HG02870 (cell line): ENCODE measurements at regions not wholly inside any gene's neighbourhood (a gene's known extent, or its start where the extent isn't known, plus 50 kb on each side); places are given as distances from the start of the nearest gene placed in this dataset.
"Not testable (repeated sequence)": the region's sequence is repeated elsewhere in the genome, so short reads cannot be mapped to it uniquely, and the experiment has no call there.

Experiments used
- ATAC-seq: cut with Tn5 transposase; IDR thresholded peaks from one replicate; pipeline ENCODE4 v1.9.1; 2021; ENCODE audit warnings: mild to moderate bottlenecking, moderate library complexity; ENCODE audit not compliant: unreplicated experiment

DNA sequence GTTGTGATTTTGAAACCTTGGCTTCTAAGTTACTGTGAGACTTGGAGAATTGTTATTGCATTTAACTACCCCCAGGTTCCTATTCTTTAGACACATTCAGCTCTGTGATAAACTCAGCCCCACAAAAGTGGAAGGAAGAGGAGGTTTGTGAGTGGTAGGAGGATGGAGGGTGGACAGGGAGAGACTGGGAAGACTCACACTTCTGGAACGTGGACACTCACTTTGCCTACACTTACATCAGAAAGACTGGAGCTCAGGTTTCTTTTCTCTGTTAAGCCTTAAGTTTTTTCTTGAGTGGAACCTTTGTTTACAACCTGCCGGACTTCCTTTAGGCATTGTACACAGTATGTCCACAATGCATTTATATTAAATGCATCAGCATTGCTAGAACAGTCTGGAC, 99.0 kb downstream of the AREG start:
- ATAC-seq, result no peak

GRCh38 chr4:74544655-74545361, 99.9 kb downstream of the AREG start:
- ATAC-seq, result no peak

- ATAC-seq, result no peak
These were observed 100.5 kb downstream of the AREG start for GRCh38 chr4:74545448-74545847.

- ATAC-seq, result no peak
These were observed 101.1 kb downstream of the AREG start for GRCh38 chr4:74546057-74546456.

DNA sequence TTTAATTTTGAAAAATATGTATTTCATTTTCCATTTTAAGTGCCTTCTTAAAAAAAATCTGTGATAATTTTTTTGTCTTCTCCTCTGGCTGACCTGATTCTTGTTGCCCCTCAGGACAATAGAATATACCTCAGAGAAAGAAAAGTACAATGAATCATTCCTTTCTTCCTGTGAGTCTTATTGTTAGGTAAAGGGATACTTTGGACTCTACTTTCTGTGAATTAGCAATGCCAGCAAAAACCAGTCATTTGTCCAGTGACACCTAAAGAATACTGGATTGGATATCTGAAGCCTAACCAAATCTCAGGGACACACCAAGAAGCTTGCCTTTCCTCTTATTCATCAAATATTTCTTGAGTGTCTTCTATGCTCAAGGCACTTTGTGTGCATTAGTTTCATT, 102.1 kb downstream of the AREG start:
- no peak for ATAC-seq

DNA sequence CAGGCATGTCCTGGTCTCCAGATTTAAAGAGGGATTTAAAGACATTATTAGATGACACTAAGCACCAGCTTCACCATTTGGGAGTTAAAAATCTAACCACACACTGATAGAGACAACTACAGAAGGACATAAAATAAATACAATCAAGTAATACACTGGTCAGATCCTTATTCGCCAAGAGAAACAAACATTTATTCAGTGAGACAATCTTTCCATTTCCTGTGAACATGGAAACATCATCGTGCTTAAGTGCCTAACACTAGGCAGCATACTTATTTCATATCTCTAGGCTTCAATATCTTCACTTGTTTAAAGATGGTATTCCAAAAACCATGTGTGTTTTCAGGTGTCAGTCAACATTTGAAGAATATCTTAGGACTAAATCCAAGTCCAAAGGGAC, 103.6 kb downstream of the AREG start:
- no peak for ATAC-seq

DNA sequence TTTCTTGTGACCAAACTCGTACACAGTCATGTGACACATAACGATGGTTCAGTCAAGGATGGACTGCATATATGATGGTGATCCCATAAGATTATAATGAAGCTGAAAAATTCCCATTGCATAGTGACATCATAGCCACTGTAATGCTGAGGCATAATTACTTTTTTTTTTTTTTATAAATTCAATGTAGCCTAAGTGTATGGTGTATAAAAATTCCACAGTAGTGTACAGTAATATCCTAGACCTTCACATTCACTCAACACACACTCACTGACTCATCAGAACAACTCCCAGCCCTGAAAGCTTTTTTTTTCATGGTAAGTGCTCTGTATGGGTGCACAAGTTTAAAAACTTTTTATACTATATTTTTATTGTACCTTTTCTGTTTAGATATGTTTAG, 105.0 kb downstream of the AREG start:
- ATAC-seq, result no peak

DNA sequence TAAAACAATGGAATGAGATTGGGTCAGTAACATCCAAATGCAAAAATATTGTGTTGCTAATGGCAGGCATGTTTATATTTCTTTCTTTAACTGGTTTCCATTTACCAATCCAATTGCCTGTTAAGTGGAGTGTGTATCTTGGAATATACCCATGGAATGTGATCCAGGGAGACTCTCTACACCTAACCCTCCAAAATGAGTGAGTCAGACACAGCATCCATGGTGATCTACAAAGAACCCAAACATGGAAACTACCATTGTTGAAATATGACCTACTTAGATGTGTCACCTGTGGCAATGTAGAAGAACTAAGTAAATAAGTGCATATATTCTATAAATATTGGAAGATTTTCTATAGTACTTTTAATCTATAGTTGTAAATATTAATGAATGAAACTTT, 110.3 kb downstream of the AREG start:
- no peak for ATAC-seq

DNA sequence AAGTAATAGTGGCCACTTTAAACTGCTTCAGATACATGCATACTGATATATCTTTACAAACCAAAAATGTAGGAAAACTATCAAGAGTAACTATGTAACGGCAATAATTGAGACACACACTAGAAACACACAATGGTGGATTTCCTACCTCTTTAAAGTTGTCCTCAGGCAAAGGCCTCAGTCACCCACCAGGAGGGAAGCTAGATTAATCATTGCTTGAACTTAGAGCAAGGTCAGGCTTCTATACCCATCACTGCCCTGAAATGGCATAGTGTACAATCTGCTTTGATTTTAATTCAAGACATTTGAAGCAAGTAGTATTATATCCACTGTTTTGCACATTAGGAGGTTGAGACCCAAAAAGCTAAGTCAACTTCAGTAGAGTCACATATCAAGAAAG, 110.9 kb downstream of the AREG start:
- ATAC-seq, result no peak

GRCh38 chr4:74559853-74560252, 114.9 kb downstream of the AREG start:
- no peak for ATAC-seq

- no peak for ATAC-seq
These were observed 123.0 kb downstream of the AREG start for GRCh38 chr4:74567981-74568380.

- ATAC-seq, result no peak
These were observed 125.2 kb downstream of the AREG start for GRCh38 chr4:74570095-74570494.

DNA sequence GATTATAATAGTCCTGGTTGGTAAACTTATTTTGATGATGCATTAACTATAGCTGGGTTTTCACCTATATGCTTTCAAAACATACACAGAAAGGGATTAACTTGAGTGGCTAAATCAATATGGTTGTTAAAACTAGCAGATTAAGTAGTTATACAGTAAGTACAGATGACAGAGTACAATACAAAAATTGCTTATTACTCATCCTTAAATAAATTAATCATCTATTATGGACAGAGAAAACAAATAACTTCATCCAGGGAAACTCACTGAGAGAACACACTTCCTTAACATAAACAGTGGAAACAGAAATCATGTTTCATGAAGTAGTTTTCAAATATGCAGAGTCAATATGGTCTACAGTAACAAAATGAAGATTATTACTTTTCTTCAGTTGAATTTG, 133.4 kb downstream of the AREG start:
- no peak for ATAC-seq

GRCh38 chr4:74578865-74579264, 133.9 kb downstream of the AREG start:
- ATAC-seq, result not testable (repeated sequence)

GRCh38 chr4:74583089-74583700, 138.3 kb downstream of the AREG start:
- ATAC-seq, result no peak

DNA sequence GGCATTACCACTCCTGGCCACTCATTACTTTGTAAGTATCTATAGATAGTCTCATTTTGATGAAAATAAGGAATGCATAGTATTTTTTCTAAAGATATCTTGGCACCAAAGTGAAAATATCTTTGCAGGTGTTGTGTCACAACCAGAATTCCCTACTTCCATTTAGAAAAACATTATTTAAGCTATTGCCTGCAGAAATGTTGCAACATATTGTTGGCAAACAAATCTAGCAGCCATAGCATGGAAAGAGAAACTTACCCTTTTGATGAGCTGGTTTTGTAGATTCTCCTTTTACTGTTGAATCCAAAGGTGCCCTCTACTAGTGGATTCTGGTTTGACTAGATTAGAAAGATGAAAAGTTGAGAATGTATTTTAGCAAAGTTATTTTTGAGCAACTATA, 138.8 kb downstream of the AREG start:
- ATAC-seq, result no peak

- no peak for ATAC-seq
These were observed 143.4 kb downstream of the AREG start for GRCh38 chr4:74588350-74588749.

GRCh38 chr4:74590476-74590875, 145.5 kb downstream of the AREG start:
- no peak for ATAC-seq

GRCh38 chr4:74598611-74599325, 153.8 kb downstream of the AREG start:
- ATAC-seq, result no peak

DNA sequence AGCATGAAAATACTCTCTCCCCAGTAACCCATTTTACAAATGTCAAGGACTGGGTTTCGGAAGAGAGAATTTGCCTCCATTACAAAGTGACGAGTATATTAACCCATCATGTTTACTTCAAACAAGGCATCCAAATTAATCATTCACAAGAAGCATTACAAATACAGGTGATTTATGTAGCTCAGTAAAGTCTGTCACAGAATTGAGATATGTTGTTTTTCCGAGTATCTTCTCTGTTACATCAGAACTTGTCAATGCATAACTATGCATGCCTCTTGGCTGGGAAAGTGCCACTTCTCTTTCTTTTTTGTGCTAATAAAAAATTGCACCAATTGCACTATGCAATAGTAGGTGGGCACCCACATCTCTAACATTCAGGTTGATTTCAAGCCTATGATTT, 158.2 kb downstream of the AREG start:
- no peak for ATAC-seq

GRCh38 chr4:74608151-74608949, 163.4 kb downstream of the AREG start:
- ATAC-seq, result no peak
